Vagina (tissue), 2 donors: ENCODE measurements at regions not wholly inside any gene's neighbourhood (a gene's known extent, or its start where the extent isn't known, plus 50 kb on each side); places are given as distances from the start of the nearest gene placed in this dataset.

Experiments used
- DNase-seq, 2 donors: peaks; one replicate each; pipeline ENCODE4 v3.0.0-alpha.2; 2017; ENCODE audit errors: extremely low spot score in 2 of 2
- H3K27ac ChIP-seq: fragments of 200-600 bp; sonication (generic); one replicate; pipeline ENCODE4 v1.5.1; 2019
- H3K27me3 ChIP-seq: fragments of 200-600 bp; sonication (generic); one replicate; pipeline ENCODE4 v1.5.1; 2019
- H3K36me3 ChIP-seq, 2 donors: fragments of 200-600 bp; sonication (generic); one replicate each; pipeline ENCODE4 v1.5.1; 2017 to 2019
- H3K4me1 ChIP-seq: fragments of 200-600 bp; sonication (generic); one replicate; pipeline ENCODE4 v1.5.1; 2019
- H3K4me3 ChIP-seq, 2 donors: fragments of 200-600 bp; sonication (generic); 1 replicate in 1 of 2; 2 replicates in 1 of 2; pipeline ENCODE4 v1.5.1; 2016 to 2019
- H3K9me3 ChIP-seq: fragments of 200-600 bp; sonication (generic); one replicate; pipeline ENCODE4 v1.5.1; 2019
- POLR2A ChIP-seq, 2 donors: fragments of 450-650 bp; IDR thresholded peaks; one replicate each; pipeline ENCODE4 v1.6.1; 2017; ENCODE audit warnings: antibody characterized with exemption in 2 of 2, mild to moderate bottlenecking in 2 of 2, moderate library complexity in 2 of 2
- POLR2AphosphoS5 ChIP-seq, 2 donors: sonication (generic); formaldehyde crosslinking; IDR thresholded peaks; one replicate each; pipeline ENCODE4 v1.9.0; 2017; ENCODE audit warnings: antibody characterized with exemption in 2 of 2, mild to moderate bottlenecking in 2 of 2, low read depth in 1 of 2; ENCODE audit not compliant: insufficient read depth in 1 of 2
- intact Hi-C: fragments of 100-400 bp; cut with DNase I; formaldehyde crosslinking; loops from one replicate; pipeline ENCODE4 v1.15.1; 2023
- TF ChIP-seq, protein P1 (sequence below), 3 experiments: fragments of 450-650 bp in 2 of 3; fragments of 200-600 bp in 1 of 3; sonication (generic) in 1 of 3; IDR thresholded peaks; one replicate each; pipeline ENCODE4 v1.5.1; 2017 to 2019; ENCODE audit warnings: antibody characterized with exemption in 3 of 3, mild to moderate bottlenecking in 2 of 3, moderate library complexity in 2 of 3

DNA sequence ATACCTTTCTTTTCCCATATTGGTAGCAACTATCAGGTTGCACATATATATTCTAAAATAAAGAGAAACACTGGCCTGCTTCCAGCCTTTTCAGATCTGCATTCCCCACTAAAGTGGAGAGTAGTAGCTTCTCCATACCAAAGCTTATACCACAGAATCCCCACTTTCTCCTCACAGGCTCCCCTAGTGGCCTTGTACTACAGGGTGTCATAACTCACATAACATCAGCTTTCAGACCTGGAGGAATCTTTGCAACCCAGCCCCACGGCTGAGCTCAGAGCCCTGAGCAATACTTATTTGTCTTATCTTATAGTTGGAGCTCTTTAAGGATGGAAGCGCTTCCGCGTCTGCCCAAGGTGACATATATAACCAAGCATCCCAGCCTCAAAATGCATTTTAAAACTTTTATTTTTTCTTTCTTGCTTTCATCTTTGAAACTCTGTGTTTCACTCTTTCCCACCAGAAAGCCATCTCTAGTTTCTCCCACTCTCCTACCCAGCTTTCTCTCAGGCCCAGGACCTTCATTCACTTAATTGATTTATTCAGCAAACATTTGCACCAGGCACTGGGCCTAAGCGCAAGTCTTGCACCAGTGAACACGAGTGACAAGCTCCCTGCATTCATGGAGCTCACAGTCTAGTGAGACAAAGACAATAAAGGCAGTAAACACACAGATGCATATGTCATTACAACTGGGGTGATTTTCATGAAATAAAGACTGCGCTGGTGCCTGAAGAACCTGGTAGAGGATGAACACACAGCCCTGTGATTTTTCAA lies 254.7 kb downstream of the IPO8 start:
- H3K36me3 ChIP-seq, result no peaks in the 10 kb centered on the region
- intact Hi-C loops, result no loop called here
- H3K9me3 ChIP-seq, result no peaks in the 10 kb centered on the region
- H3K4me3 ChIP-seq, result no peak overlapping the region
- H3K4me1 ChIP-seq, result no peaks in the 10 kb centered on the region
- no peak for TF ChIP-seq POLR2AphosphoS5 (IDR thresholded peaks at IDR 0.05; ENCODE audit: insufficient read depth in 1 of 2, low read depth in 1 of 2)
- TF ChIP-seq POLR2A (IDR thresholded peaks at IDR 0.05), result no peak
- TF ChIP-seq, protein P1, sequence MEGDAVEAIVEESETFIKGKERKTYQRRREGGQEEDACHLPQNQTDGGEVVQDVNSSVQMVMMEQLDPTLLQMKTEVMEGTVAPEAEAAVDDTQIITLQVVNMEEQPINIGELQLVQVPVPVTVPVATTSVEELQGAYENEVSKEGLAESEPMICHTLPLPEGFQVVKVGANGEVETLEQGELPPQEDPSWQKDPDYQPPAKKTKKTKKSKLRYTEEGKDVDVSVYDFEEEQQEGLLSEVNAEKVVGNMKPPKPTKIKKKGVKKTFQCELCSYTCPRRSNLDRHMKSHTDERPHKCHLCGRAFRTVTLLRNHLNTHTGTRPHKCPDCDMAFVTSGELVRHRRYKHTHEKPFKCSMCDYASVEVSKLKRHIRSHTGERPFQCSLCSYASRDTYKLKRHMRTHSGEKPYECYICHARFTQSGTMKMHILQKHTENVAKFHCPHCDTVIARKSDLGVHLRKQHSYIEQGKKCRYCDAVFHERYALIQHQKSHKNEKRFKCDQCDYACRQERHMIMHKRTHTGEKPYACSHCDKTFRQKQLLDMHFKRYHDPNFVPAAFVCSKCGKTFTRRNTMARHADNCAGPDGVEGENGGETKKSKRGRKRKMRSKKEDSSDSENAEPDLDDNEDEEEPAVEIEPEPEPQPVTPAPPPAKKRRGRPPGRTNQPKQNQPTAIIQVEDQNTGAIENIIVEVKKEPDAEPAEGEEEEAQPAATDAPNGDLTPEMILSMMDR (IDR thresholded peaks at IDR 0.05), result no peak
- H3K27me3 ChIP-seq, result no peaks in the 10 kb centered on the region
- DNase-seq, result no peak
- no peak overlapping the region for H3K27ac ChIP-seq

GRCh38 chr12:30439201-30439600 lies 256.5 kb downstream of the IPO8 start:
- intact Hi-C loops, result no loop called here
- no peaks in the 10 kb centered on the region for H3K36me3 ChIP-seq
- H3K4me3 ChIP-seq, result no peak overlapping the region
- TF ChIP-seq, protein P1 (IDR thresholded peaks at IDR 0.05), result no peak
- TF ChIP-seq POLR2AphosphoS5 (IDR thresholded peaks at IDR 0.05; ENCODE audit: insufficient read depth in 1 of 2, low read depth in 1 of 2) (no peak), POLR2A (IDR thresholded peaks at IDR 0.05) (no peak)
- no peak overlapping the region for H3K27ac ChIP-seq
- no peaks in the 10 kb centered on the region for H3K27me3 ChIP-seq
- DNase-seq, result no peak
- H3K9me3 ChIP-seq, result no peaks in the 10 kb centered on the region
- H3K4me1 ChIP-seq, result no peaks in the 10 kb centered on the region

GRCh38 chr12:30438601-30439041 lies 257.0 kb downstream of the IPO8 start:
- Histone ChIP-seq H3K36me3 (no peaks in the 10 kb centered on the region), H3K27me3 (no peaks in the 10 kb centered on the region), H3K9me3 (no peaks in the 10 kb centered on the region), H3K4me3 (no peak overlapping the region), H3K4me1 (no peaks in the 10 kb centered on the region), H3K27ac (no peak overlapping the region)
- no peak for DNase-seq
- intact Hi-C loops, result no loop called here
- TF ChIP-seq, protein P1 (IDR thresholded peaks at IDR 0.05), result no peak
- TF ChIP-seq POLR2AphosphoS5 (IDR thresholded peaks at IDR 0.05; ENCODE audit: insufficient read depth in 1 of 2, low read depth in 1 of 2) (no peak), POLR2A (IDR thresholded peaks at IDR 0.05) (no peak)

DNA sequence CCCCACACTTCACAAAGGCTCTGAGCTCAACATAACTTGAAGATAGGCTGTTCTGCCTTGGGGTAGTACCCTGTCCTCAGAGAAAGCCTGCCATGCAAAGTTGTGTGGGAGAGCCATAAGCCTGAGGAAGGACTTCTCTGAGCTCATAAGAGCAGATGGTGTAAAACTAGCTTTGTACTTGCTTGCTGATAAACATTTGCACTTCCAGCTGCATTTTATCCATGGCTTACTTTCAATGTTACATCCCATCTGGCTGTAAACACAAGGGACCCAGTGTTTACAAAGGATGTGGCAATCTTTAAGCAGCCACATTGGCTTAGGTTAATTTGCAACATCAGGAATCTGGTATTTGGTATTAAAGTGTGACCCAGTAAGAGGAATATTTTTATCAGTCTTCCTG lies 258.1 kb downstream of the IPO8 start:
- intact Hi-C loops, result no loop called here
- Histone ChIP-seq H3K9me3 (no peaks in the 10 kb centered on the region), H3K4me3 (no peak overlapping the region), H3K36me3 (no peaks in the 10 kb centered on the region), H3K27ac (no peak overlapping the region), H3K4me1 (no peaks in the 10 kb centered on the region), H3K27me3 (no peaks in the 10 kb centered on the region)
- DNase-seq, result no peak
- TF ChIP-seq POLR2A (IDR thresholded peaks at IDR 0.05), result no peak
- TF ChIP-seq, protein P1 (IDR thresholded peaks at IDR 0.05), result no peak
- peak in 1 of 2 donors; percentile 40 for TF ChIP-seq POLR2AphosphoS5 (IDR thresholded peaks at IDR 0.05; ENCODE audit: insufficient read depth in 1 of 2, low read depth in 1 of 2)

DNA sequence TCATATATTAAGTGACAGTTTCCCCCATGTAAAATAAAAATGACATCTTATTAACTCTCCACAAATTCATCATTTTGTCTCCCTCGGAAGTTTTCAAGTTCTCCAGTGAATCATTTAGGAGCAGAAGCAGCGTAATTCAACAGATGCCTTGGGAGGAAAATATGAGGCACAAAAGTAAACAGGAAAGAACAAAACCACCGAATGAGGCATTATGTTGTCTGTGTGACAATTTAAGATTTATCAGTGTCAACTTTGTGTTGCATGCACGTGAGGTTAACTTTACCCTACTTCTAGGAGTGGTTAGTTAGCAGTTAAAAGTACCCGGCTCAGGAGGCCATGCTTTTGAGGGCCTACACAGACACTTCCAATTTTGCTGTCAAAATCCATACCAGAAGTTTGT lies 258.6 kb downstream of the IPO8 start:
- Histone ChIP-seq H3K4me3 (no peak overlapping the region), H3K4me1 (no peaks in the 10 kb centered on the region), H3K36me3 (no peaks in the 10 kb centered on the region), H3K9me3 (no peaks in the 10 kb centered on the region), H3K27ac (no peak overlapping the region), H3K27me3 (no peaks in the 10 kb centered on the region)
- no peak for DNase-seq
- TF ChIP-seq POLR2A (IDR thresholded peaks at IDR 0.05), result no peak
- no peak for TF ChIP-seq POLR2AphosphoS5 (IDR thresholded peaks at IDR 0.05; ENCODE audit: insufficient read depth in 1 of 2, low read depth in 1 of 2)
- TF ChIP-seq, protein P1 (IDR thresholded peaks at IDR 0.05), result no peak
- intact Hi-C loops, result no loop called here
